GM21381 (cell line): ENCODE measurements at regions not wholly inside any gene's neighbourhood (a gene's known extent, or its start where the extent isn't known, plus 50 kb on each side); places are given as distances from the start of the nearest gene placed in this dataset.
"Not testable (repeated sequence)": the region's sequence is repeated elsewhere in the genome, so short reads cannot be mapped to it uniquely, and the experiment has no call there.

Source experiments
- ATAC-seq: cut with Tn5 transposase; IDR thresholded peaks from one replicate; pipeline ENCODE4 v1.9.1; 2021; ENCODE audit warnings: mild to moderate bottlenecking, moderate library complexity; ENCODE audit not compliant: unreplicated experiment

- no peak for ATAC-seq
These were observed 1868.9 kb downstream of the PCDH7 start for GRCh38 chr4:32589097-32589496.

DNA sequence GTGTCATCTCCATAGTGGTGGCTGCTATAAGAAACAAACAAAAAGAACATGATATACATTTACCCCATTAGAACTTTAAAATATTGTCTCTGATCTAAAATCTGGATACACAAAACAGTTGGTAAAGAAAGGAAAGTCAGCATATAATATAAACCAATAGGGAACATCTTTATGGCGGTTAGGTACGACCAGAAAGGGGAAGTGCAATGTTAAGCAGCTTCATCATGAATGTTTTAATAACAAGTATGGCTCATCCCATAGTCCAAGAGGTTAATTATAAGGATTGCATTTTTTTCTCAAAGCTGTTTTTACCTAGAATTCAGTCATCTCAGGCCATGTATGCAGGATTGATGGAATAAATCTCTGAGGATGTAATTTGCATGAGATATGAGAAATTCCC lies 1869.7 kb downstream of the PCDH7 start:
- no peak for ATAC-seq

DNA sequence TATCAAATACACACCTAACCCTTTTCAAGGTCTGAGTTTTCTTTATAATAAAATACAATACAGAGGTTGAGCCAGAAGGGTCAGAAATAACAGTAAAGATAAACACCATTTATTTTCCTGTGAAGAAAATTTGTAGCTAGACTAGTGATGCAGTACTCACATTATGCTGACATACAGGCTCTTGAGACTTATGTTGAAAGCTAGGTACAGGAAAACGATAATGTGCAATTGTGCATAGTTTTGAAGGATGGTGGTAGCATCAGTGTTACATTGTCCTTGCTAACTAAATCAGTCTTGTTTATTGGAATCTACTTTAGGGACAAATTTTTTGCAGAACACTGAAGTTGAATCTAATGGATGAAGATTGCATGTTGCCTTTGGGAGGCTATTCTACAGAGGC lies 1877.2 kb downstream of the PCDH7 start:
- no peak for ATAC-seq

DNA sequence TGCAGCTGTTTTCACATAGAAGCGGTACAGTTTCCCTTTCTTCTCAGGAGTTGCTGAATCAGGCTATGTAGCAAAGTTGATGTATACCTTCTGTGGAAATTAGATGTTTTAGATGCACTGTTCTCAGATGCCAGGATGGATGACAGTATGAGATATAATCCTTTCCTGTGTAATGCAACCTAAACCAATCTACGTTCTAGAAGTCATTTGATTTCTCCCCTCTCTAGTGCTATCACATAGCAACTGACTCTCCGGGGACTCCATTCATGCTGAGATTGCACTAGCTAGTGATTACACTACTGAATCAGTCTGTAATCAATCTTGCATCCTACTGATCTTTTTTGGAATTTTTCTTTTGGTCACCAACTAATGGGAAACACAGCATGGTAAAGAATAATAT lies 1881.7 kb downstream of the PCDH7 start:
- ATAC-seq = no peak

DNA sequence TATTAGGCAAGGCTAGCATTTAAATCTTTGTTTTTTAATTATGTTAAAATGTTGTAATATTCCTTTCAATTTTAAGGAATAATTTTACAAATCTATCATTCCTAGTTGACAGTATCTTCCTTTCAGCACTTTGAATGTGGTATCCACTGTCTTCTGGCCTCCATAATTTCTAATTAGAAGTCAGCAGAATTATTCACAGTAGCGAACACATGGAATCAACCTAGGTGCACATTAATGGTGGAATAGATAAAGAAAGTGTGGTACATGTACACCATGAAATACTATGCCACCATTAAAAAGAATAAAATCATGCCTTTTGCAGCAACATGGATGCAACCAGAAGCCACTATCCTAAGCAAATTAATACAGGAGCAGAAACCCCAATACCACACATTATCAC lies 1887.8 kb downstream of the PCDH7 start:
- no peak for ATAC-seq

DNA sequence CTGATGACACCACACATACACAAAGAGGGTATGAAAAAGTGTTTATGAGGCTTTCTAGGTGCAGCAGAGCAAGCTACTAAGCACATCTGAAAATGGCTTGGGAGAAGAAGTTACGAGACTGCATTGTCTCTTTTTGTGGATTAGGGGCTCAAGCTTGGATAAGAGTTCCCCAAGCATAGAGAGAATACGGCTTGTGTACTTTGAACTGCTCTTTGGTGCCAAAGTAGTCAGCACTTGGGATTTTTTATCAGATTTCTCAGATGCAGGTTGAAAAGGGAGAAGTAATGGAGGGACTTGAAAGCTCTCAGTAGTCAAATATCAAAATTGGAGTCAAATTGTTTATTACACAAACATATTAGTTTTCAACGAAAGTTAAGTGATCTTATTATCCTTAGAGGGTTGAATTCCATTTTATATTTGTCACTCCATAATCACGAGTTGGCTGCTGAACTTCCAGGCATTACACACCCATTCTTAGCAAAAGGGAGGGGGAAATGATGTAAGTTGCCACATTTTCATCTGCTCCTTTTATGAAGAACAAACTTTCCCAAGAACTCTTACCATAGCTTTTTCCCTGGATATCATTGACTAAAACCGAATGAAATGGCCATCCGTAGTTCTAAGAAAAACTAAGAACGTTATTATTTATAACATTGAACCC lies 1904.9 kb downstream of the PCDH7 start:
- no peak for ATAC-seq

DNA sequence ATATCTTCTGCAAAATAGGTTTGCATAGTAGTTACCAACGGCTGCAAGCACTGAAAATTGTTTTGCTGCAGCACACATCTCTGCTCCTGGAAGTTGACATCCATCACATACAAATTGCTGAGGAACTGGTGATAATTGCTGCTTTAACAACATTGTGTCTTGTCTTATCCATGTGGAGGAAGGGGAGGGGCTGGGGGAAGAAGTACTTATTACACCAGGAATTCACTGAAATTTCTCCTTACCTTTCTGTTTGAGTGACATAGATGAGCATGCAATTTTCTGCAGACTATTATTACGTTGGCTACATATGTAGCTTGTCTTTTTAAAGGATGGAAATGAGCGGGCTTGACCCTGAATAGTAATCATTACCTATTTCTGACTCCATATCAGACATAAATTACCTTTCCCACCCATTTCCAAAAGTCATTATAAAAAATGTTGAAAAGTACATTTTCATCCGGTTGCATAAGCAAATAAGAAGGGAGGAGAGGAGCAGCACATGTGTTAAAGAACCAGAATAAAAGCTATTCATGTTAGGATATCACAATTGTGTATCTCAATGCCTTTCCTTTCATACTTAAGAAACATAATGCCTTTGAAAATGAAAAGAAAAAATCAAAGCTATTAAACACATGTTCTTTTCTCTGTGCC lies 1905.6 kb downstream of the PCDH7 start:
- no peak for ATAC-seq

- no peak for ATAC-seq
These were observed 1911.7 kb downstream of the PCDH7 start for GRCh38 chr4:32631831-32632230.

DNA sequence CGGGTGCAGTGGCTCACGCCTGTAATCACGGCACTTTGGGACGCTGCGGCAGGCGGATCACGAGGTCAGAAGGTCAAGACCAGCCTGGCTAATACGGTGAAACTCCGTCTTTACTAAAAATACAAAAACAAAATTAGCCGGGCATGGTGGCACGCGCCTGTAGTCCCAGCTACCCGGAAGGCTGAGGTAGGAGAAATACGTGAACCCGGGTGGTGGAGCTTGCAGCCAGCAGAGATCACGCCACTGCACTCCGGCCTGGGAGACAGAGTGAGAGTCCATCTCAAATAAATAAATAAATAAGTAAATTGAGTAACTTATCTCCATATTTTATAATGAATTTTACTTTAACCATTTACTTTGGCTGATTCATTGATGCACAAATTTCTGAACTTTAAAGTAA lies 1913.3 kb downstream of the PCDH7 start:
- ATAC-seq = no peak

DNA sequence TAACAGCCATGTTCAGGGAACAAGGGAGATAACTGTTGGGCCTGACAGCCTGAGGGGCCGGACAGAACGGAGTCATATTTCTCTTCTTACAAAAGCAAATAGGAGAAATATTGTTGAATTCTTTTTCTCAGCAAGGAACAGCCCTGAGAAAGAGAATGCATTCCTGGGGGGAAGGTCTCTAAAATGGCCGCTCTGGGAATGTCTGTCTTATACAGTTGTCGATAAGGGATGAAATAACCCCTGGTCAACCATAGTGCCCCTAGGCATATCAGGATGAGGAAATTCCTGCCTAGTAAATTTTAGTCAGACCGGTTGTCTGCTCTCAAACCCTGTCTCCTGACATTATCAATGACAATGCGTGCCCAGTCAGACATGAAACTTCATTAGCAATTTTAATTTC lies 1925.5 kb downstream of the PCDH7 start:
- no peak for ATAC-seq

- ATAC-seq = no peak
These were observed 1937.8 kb downstream of the PCDH7 start for GRCh38 chr4:32658019-32658418.

- ATAC-seq = no peak
These were observed 1941.1 kb downstream of the PCDH7 start for GRCh38 chr4:32661229-32661628.

DNA sequence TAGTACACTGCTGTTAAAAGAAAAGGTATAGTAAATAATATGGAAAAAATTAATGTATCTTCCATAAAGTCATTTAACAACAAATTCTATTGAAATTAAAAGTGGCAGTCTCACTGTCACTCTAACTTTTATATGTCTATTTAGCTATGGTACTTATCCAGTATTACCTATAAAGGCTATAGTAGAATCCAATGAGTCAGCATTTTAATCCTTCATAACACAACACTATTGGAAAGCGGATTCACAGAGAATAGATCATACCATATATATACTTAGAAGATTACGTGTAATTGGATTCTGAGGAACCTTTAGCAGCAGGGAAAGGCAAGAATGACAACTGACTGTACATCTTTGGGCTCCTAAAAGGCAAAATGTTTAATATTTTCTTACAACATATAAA lies 1942.6 kb downstream of the PCDH7 start:
- no peak for ATAC-seq

DNA sequence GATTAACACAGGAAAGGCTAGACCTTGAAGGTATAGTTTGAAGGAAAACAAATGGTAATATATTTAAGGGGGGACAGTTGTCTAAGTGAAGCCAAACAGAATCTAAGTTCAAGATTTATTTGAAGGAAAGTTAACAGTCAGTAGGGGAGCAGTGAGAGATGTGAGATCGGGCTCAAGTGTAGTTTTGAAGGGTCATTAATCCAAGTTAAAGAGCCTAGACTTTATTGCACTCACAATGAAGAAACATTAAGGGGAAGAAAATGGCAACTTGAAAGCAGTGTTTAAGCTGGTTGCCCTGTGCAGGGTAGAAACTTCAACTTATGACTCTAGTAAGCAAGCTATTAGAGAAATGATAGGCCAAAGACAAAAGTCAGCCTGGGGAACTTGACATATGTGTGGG lies 1952.2 kb downstream of the PCDH7 start:
- ATAC-seq = no peak

DNA sequence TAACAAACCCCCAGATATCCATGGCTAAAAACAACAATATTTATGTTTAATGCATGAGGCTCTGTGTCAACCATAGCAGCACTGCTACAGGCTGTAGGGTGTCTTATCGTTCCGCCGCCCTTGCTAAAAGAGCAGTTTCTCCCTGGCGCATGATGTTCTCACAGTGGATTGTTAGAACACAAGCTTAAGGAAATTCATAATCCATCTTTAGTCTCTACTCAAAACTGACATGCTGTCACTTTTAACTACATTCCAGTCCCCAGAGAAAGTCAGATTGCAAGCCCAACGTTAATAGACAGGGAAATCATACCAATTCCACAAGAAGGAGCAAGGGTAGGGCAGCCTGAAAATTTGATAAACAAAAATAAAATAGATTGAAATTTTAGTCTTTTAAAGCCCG lies 1960.8 kb downstream of the PCDH7 start:
- ATAC-seq = no peak

GRCh38 chr4:32684160-32684559 lies 1964.0 kb downstream of the PCDH7 start:
- no peak for ATAC-seq

DNA sequence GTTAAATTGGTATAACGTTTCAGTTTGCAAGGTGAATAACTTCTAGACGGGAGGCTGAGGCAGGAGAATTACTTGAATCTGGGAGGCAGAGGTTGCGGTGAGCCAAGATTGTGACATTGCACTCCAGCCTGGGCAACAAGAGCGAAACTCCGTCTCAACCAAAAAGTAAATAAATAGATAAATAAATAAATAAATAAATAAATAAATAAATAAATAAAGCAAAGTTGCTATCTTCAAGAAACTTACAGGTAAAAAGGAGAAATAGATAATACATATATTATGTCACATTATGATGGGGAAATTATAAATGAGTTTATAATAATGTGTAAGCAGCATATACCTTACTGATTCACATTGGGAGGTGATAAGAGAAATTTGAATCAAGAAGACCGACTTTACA lies 1966.0 kb downstream of the PCDH7 start:
- ATAC-seq = no peak

DNA sequence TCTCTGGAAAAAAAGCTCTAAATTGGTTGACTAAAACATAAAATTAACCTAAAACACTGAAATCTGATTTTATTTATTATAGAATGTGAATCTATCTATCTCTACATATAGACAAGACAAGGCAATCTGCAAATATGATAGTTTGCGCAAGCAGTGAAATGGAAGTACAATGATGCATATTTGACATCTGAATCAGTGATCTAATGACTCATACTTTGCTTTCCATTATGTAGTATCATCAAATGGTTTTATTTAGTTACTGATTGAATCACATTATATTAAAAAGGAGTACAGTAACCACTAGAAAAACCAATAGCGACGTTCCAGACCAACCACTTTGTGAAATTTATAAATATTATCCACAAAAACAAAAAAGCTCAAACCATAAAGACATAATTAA lies 1969.3 kb downstream of the PCDH7 start:
- no peak for ATAC-seq

DNA sequence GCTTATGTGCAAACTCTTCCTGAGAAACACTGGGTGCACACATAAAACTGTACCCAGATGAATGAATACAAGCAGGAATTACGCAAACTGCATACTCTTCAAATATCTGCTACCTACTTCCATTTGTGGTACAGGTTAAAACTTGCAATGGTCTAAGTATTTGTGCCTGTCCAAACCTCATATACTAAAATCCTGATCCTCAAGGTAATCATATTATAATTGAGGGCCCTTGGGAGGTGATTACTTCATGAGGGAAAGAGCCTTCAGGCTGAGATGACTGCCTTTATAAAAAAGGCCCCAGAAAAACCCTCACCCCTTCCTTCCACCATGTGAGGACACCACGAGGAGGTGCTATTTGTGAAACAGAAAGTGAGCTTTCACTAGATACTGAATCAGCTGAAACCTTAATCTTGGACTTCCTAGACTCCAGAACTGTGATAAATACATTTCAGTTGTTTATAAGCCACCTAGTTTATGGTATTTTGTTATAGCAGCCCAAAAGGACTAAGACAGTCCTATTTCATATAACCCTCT lies 1977.2 kb downstream of the PCDH7 start:
- ATAC-seq = no peak

DNA sequence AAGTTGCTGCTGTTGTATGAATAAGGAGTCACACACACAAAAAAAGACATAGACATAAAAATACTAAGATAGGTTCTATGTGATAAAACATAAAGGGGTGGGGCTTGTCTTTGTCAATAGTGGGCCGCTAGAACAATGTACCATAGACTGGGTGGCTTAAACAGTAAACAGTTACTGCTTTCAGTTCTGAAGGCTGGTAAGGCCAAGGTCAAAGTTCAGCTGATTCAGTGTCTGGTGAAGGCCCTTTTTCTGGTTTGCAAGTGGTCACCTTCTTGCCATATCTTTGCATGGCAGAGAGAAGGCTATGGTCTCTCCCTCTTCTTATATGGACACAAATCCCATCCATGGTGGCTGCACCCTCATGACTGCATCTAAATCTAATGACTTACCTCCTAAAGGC lies 1980.7 kb downstream of the PCDH7 start:
- ATAC-seq = no peak

DNA sequence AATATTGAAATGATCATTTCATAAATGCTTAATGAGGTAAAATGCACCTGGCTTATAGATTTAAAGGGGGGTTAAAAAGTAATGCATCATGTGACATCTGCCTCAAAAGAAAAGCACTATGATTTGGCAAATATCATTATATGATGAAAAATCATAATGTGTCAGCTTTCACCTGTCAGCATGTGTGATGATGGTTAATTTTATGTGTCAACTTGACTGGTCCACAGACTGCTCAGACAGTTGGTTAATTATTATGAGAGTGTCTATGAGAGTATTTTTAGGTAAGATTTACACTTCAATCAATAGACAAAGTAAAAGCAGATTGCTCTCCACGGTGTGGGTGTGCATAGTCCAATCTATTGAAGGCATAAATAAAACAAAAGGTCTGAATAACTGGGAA lies 1986.7 kb downstream of the PCDH7 start:
- ATAC-seq = no peak

DNA sequence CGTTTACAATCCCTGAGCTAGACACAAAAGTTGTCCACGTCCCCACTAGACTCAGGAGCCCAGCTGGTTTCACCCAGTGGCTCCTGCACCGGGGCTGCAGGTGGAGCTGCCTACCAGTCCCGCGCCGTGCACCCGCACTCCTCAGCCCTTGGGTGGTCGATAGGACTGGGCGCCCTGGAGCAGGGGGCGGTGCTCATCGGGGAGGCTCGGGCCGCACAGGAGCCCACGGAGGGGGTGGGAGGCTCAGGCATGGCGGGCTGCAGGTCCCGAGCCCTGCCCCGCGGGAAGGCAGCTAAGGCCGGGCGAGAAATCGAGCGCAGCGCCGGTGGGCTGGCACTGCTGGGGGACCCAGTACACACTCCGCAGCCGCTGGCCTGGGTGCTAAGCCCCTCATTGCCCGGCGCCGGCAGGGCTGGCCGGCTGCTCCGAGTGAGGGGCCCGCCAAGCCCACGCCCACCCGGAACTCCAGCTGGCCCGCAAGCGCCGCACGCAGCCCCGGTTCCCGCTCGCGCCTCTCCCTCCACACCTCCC lies 1996.0 kb downstream of the PCDH7 start:
- ATAC-seq = not testable (repeated sequence)
